Thyroid gland (tissue), 4 donors: ENCODE measurements at regions not wholly inside any gene's neighbourhood (a gene's known extent, or its start where the extent isn't known, plus 50 kb on each side); places are given as distances from the start of the nearest gene placed in this dataset.

Source experiments
- DNase-seq, 2 donors: peaks; one replicate each; pipeline ENCODE4 v3.0.0-alpha.2; 2019
- H3K27ac ChIP-seq, 3 donors: fragments of 200-600 bp; sonication (generic); 1 replicate in 2 of 3; 2 replicates in 1 of 3; pipeline ENCODE4 v1.5.1; 2016 to 2019; ENCODE audit warnings: mild to moderate bottlenecking in 1 of 3, moderate library complexity in 1 of 3
- H3K27me3 ChIP-seq: fragments of 200-600 bp; sonication (generic); one replicate; pipeline ENCODE4 v1.5.1; 2019
- H3K36me3 ChIP-seq, 2 donors: fragments of 200-600 bp; sonication (generic); one replicate each; pipeline ENCODE4 v1.5.1; 2016 to 2019
- H3K4me1 ChIP-seq, 2 donors: fragments of 200-600 bp; sonication (generic); one replicate each; pipeline ENCODE4 v1.5.1; 2017 to 2019
- H3K4me3 ChIP-seq, 3 donors: fragments of 200-600 bp; sonication (generic); replicated peaks in 1 of 3; 1 replicate in 2 of 3; 2 replicates in 1 of 3; pipeline ENCODE4 v1.5.1; 2016; ENCODE audit warnings: mild to moderate bottlenecking in 1 of 3
- H3K9me3 ChIP-seq: fragments of 200-600 bp; sonication (generic); one replicate; pipeline ENCODE4 v1.5.1; 2017
- POLR2A ChIP-seq, 2 donors: fragments of 450-650 bp; IDR thresholded peaks; one replicate each; pipeline ENCODE4 v1.6.1; 2017; ENCODE audit warnings: antibody characterized with exemption in 2 of 2, mild to moderate bottlenecking in 2 of 2, moderate library complexity in 1 of 2
- WGBS, 2 donors: methylation state at CpG; one replicate each; pipeline ENCODE4 v1.1.5; 2017; 5-methylcytosine and 5-hydroxymethylcytosine counted together
- intact Hi-C: fragments of 100-400 bp; cut with DNase I; formaldehyde crosslinking; loops from one replicate; pipeline ENCODE4 v1.15.1; 2023
- TF ChIP-seq, protein P1 (sequence below), 6 experiments: fragments of 200-600 bp in 3 of 6; fragments of 450-650 bp in 3 of 6; sonication (generic) in 3 of 6; IDR thresholded peaks; one replicate each; pipeline ENCODE4 v1.5.1; 2016 to 2019; ENCODE audit warnings: antibody characterized with exemption in 6 of 6, mild to moderate bottlenecking in 2 of 6, inconsistent platforms in 1 of 6, moderate library complexity in 1 of 6

DNA sequence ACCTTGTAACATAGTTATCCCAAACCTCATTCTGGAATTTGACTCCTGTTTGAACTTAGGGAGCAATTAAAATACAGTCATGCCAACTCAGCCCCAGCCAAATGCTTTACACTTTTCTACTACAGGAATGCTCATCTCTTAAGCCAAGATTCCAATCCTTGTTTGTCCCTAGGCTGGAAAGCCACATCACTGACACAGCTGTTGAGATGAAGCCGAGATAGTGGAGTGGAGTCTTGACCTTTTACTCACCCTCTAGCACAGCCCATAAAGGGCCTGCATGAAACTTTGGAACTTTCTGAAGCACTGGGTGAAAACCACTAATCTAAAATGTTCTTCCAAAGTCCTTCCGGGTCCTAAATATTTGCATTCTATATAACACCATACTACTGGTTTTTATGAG lies 247.3 kb downstream of the ETV1 start:
- DNase-seq, result no peak
- Histone ChIP-seq H3K27me3 (no peaks in the 10 kb centered on the region), H3K4me3 (no peak overlapping the region), H3K36me3 (no peaks in the 10 kb centered on the region), H3K9me3 (no peaks in the 10 kb centered on the region), H3K27ac (no peak overlapping the region), H3K4me1 (no peaks in the 10 kb centered on the region)
- TF ChIP-seq POLR2A (IDR thresholded peaks at IDR 0.05), result no peak
- TF ChIP-seq, protein P1, sequence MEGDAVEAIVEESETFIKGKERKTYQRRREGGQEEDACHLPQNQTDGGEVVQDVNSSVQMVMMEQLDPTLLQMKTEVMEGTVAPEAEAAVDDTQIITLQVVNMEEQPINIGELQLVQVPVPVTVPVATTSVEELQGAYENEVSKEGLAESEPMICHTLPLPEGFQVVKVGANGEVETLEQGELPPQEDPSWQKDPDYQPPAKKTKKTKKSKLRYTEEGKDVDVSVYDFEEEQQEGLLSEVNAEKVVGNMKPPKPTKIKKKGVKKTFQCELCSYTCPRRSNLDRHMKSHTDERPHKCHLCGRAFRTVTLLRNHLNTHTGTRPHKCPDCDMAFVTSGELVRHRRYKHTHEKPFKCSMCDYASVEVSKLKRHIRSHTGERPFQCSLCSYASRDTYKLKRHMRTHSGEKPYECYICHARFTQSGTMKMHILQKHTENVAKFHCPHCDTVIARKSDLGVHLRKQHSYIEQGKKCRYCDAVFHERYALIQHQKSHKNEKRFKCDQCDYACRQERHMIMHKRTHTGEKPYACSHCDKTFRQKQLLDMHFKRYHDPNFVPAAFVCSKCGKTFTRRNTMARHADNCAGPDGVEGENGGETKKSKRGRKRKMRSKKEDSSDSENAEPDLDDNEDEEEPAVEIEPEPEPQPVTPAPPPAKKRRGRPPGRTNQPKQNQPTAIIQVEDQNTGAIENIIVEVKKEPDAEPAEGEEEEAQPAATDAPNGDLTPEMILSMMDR (IDR thresholded peaks at IDR 0.05), result no peak
- intact Hi-C loops, result no loop called here
- WGBS, 2 donors, result 77% methylated on average over 2 of the region's 2 CpGs

DNA sequence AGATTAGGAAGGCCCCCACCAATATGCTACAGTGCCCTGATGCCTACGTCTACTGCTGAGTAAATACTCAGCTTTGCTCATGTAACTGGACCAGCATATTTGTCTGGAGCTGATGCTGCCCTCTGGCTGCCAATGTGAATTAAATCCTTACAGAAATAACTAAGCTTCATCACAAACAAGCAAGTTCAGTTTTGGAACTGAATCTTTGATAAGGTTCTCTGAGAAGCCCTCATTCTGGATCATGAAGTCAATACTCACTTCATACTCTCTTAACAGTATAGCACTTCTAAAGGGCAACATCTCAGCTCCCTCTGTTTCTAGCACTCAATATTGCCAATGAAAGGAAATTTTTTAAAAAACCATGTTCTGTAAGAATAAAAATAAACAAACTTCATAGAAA lies 246.7 kb downstream of the ETV1 start:
- peak; percentile 21 to 34 for DNase-seq
- 44 to 50% methylated on average over 1 of the region's 1 CpG for WGBS, 2 donors
- intact Hi-C loops, result no loop called here

DNA sequence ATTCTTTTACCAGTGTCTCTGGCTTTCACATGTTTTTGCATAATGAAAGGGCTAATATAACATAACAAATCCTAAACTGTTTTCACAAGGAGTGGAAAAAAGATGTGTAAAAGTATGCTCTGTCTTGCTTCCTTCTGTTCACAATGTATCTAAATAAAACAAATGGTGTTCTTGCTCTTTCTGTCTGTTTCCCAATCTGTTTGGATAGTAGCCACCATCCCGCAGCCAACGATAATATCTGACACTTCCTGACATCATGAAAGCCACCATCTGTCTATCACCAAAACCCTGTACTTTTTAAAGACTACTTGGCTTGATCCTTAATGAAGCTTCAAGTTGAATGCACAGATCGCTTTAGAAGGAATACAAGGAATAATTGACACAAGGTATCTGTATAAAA lies 246.2 kb downstream of the ETV1 start:
- intact Hi-C loops, result no loop called here
- Histone ChIP-seq H3K4me3 (no peak overlapping the region), H3K4me1 (no peaks in the 10 kb centered on the region), H3K36me3 (no peaks in the 10 kb centered on the region), H3K9me3 (no peaks in the 10 kb centered on the region), H3K27me3 (no peaks in the 10 kb centered on the region), H3K27ac (no peak overlapping the region)
- no peak for DNase-seq
- WGBS, 2 donors, result 55 to 57% methylated on average over 3 of the region's 3 CpGs
- no peak for TF ChIP-seq POLR2A (IDR thresholded peaks at IDR 0.05)
- TF ChIP-seq, protein P1 (IDR thresholded peaks at IDR 0.05), result no peak

More for the DNA sequence above, 246.7 kb downstream of the ETV1 start:
- Histone ChIP-seq H3K27me3 (no peaks in the 10 kb centered on the region), H3K4me3 (no peak overlapping the region), H3K27ac (no peak overlapping the region), H3K36me3 (no peaks in the 10 kb centered on the region), H3K9me3 (no peaks in the 10 kb centered on the region), H3K4me1 (no peaks in the 10 kb centered on the region)
- TF ChIP-seq, protein P1 (IDR thresholded peaks at IDR 0.05), result peak in 4 of 6 experiments; percentile 15 to 52 (median 38)
- no peak for TF ChIP-seq POLR2A (IDR thresholded peaks at IDR 0.05)

DNA sequence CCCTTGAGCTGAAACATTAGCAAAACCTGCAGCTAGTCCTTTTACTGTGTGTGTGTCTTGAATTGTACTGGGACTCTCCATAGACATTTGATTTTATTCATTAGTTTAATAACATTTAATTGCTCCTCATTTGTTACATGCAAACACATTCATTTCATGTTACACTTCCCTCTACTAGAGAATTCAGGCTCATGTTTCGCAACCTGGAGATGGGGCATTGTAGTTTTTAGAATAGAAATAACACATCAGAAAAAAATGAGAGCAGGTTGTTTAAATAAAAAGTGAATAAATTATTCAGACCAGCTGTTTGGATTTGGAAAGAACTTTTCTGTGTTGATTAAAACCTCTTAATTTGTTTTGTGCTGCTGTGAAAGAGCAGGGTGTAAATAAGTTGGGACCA lies 243.9 kb downstream of the ETV1 start:
- no peaks in the 10 kb centered on the region for H3K27me3 ChIP-seq
- no peaks in the 10 kb centered on the region for H3K9me3 ChIP-seq
- no peaks in the 10 kb centered on the region for H3K4me1 ChIP-seq
- H3K27ac ChIP-seq, result no peak overlapping the region
- no peak overlapping the region for H3K4me3 ChIP-seq
- intact Hi-C loops, result no loop called here
- DNase-seq, result no peak
- TF ChIP-seq, protein P1 (IDR thresholded peaks at IDR 0.05), result no peak
- no peak for TF ChIP-seq POLR2A (IDR thresholded peaks at IDR 0.05)
- no peaks in the 10 kb centered on the region for H3K36me3 ChIP-seq
- 97% methylated on average over 1 of the region's 1 CpG for WGBS, 2 donors

DNA sequence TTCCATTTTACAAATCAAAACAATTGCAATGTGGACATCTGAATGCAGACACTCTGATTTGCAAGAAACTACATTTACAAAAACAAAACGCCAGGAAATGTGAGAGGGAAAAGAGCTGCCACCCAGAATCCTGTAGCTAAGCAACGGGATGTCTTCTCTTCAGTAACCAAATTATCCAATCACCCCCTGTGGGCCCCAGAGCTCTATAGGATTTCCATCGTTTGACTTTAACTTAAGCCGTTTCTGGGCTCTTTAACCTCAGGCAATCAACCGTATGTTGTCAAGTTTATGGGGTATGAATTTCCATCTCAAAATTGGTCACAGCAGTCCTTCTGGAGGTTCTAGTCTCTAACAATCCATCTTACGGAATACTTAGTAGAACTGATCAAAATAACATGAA lies 240.5 kb downstream of the ETV1 start:
- no peak for TF ChIP-seq POLR2A (IDR thresholded peaks at IDR 0.05)
- TF ChIP-seq, protein P1 (IDR thresholded peaks at IDR 0.05), result no peak

More for the DNA sequence above, 240.5 kb downstream of the ETV1 start:
- H3K27me3 ChIP-seq, result no peaks in the 10 kb centered on the region
- no peak overlapping the region for H3K27ac ChIP-seq
- WGBS, 2 donors, result 54 to 55% methylated on average over 6 of the region's 6 CpGs
- H3K4me1 ChIP-seq, result no peaks in the 10 kb centered on the region
- H3K9me3 ChIP-seq, result no peaks in the 10 kb centered on the region
- DNase-seq, result no peak
- intact Hi-C loops, result no loop called here
- no peaks in the 10 kb centered on the region for H3K36me3 ChIP-seq
- H3K4me3 ChIP-seq, result no peak overlapping the region
